ENCODE measurements at regions not wholly inside any gene's neighbourhood (a gene's known extent, or its start where the extent isn't known, plus 50 kb on each side); places are given as distances from the start of the nearest gene placed in this dataset.

GRCh38 chr9:134496413-134497282, 145.0 kb upstream of the COL5A1 start:
- TF ChIP-seq CTCF (IDR thresholded peaks at IDR 0.05): no peak
- no peak overlapping the region for H3K27ac ChIP-seq
- no peak overlapping the region for H3K4me3 ChIP-seq
- peak; percentile 71 for DNase-seq (ENCODE audit: low spot score)

- Histone ChIP-seq H3K27ac (no peak overlapping the region), H3K4me3 (no peak overlapping the region)
- TF ChIP-seq CTCF (IDR thresholded peaks at IDR 0.05): no peak
- no peak for DNase-seq (ENCODE audit: low spot score)
These were observed 144.2 kb upstream of the COL5A1 start for GRCh38 chr9:134497283-134497860.

- no peak overlapping the region for H3K4me3 ChIP-seq
- no peak for DNase-seq (ENCODE audit: low spot score)
- H3K27ac ChIP-seq: no peak overlapping the region
- no peak for TF ChIP-seq CTCF (IDR thresholded peaks at IDR 0.05)
These were observed 142.8 kb upstream of the COL5A1 start for GRCh38 chr9:134498814-134499166.

GRCh38 chr9:134500931-134501760, 140.5 kb upstream of the COL5A1 start:
- Histone ChIP-seq H3K27ac (no peak overlapping the region), H3K4me3 (no peak overlapping the region)
- TF ChIP-seq CTCF (IDR thresholded peaks at IDR 0.05): no peak
- no peak for DNase-seq (ENCODE audit: low spot score)

GRCh38 chr9:134501761-134502265, 139.8 kb upstream of the COL5A1 start:
- no peak for TF ChIP-seq CTCF (IDR thresholded peaks at IDR 0.05)
- Histone ChIP-seq H3K4me3 (no peak overlapping the region), H3K27ac (no peak overlapping the region)
- DNase-seq (ENCODE audit: low spot score): no peak

GRCh38 chr9:134502266-134502791, 139.3 kb upstream of the COL5A1 start:
- TF ChIP-seq CTCF (IDR thresholded peaks at IDR 0.05): no peak
- no peak for DNase-seq (ENCODE audit: low spot score)
- no peak overlapping the region for H3K4me3 ChIP-seq
- no peak overlapping the region for H3K27ac ChIP-seq

Data from coronary artery (tissue), 2 donors.